PC-3 (cell line): ENCODE measurements at regions not wholly inside any gene's neighbourhood (a gene's known extent, or its start where the extent isn't known, plus 50 kb on each side); places are given as distances from the start of the nearest gene placed in this dataset.

Source experiments
- ATAC-seq: fragments of 200-7000 bp; cut with Tn5 transposase; 2 replicates; pipeline ENCODE4 v1.9.1; 2020; ENCODE audit warnings: mild to moderate bottlenecking, moderate library complexity
- BruUV-seq: library from RNA; stranded (reverse); fragments of 400-500 nt; replicated peaks from 2 replicates; lab custom pipeline; 2021; lab: Mats Ljungman, UMichigan
- CTCF ChIA-PET: fragments of 300-600 bp; sonication (Branson Sonifier 250); formaldehyde crosslinking; loops from one replicate; lab custom pipeline; 2022; ENCODE audit warnings: antibody characterized with exemption; lab: Charles Lee
- POLR2A ChIA-PET: fragments of 300-600 bp; sonication (Branson Sonifier 250); formaldehyde crosslinking; loops from one replicate; lab custom pipeline; 2022; ENCODE audit warnings: antibody characterized with exemption; ENCODE audit not compliant: unreplicated experiment; lab: Charles Lee
- DNase-seq: peaks from one replicate; pipeline ENCODE4 v3.0.0-alpha.2; 2015
- H2AFZ ChIP-seq: fragments of 300-600 bp; sonication (generic); 2 replicates; pipeline ENCODE4 v1.6.0; 2016; ENCODE audit warnings: antibody characterized with exemption, low read length
- H3F3A ChIP-seq: fragments of 300-600 bp; sonication (generic); one replicate; pipeline ENCODE4 v1.6.0; 2017; ENCODE audit warnings: antibody characterized with exemption, low read length, control low read depth, mild to moderate bottlenecking; ENCODE audit not compliant: unreplicated experiment
- H3K27ac ChIP-seq: fragments of 300-600 bp; sonication (generic); 2 replicates; pipeline ENCODE4 v1.5.1; 2016; ENCODE audit warnings: mild to moderate bottlenecking, low read length
- H3K27me3 ChIP-seq: fragments of 300-600 bp; sonication (generic); 2 replicates; pipeline ENCODE4 v1.6.1; 2016; ENCODE audit warnings: low read length, mixed read lengths
- H3K36me3 ChIP-seq: fragments of 300-600 bp; sonication (generic); 2 replicates; pipeline ENCODE4 v1.6.1; 2016; ENCODE audit warnings: low read depth, mixed run types, low read length, mixed read lengths
- H3K4me1 ChIP-seq: fragments of 300-600 bp; sonication (generic); 2 replicates; pipeline ENCODE4 v1.5.1; 2016; ENCODE audit warnings: low read length; ENCODE audit not compliant: insufficient read depth
- H3K4me2 ChIP-seq: fragments of 300-600 bp; sonication (generic); 2 replicates; pipeline ENCODE4 v1.6.0; 2016; ENCODE audit warnings: low read length
- H3K4me3 ChIP-seq: fragments of 300-600 bp; sonication (generic); 2 replicates; pipeline ENCODE4 v1.5.1; 2016; ENCODE audit warnings: mild to moderate bottlenecking, low read length, mixed read lengths
- H3K79me2 ChIP-seq: fragments of 300-600 bp; sonication (generic); 2 replicates; pipeline ENCODE4 v1.6.1; 2017; ENCODE audit warnings: low read length, mixed read lengths
- H3K9ac ChIP-seq: fragments of 300-600 bp; sonication (generic); 2 replicates; pipeline ENCODE4 v1.6.0; 2016; ENCODE audit warnings: mild to moderate bottlenecking, low read length
- H3K9me2 ChIP-seq: fragments of 300-600 bp; sonication (generic); replicated peaks from 2 replicates; pipeline ENCODE4 v1.6.1; 2016; ENCODE audit warnings: mixed run types, low read length, mixed read lengths
- H3K9me3 ChIP-seq: fragments of 300-600 bp; sonication (generic); 2 replicates; pipeline ENCODE4 v1.6.1; 2016; ENCODE audit warnings: low read length, mixed read lengths
- H4K20me1 ChIP-seq: fragments of 300-600 bp; sonication (generic); 2 replicates; pipeline ENCODE4 v1.6.1; 2016; ENCODE audit warnings: low read length, mixed read lengths
- CTCF ChIP-seq: fragments of 300-600 bp; sonication (generic); conservative IDR thresholded peaks from 2 replicates; pipeline ENCODE4 v1.5.1; 2017; ENCODE audit warnings: antibody characterized with exemption, low read depth, mild to moderate bottlenecking, low read length
- EZH2 ChIP-seq: fragments of 300-600 bp; sonication (generic); IDR thresholded peaks from one replicate; pipeline ENCODE4 v1.6.1; 2017; ENCODE audit warnings: antibody characterized with exemption, mild to moderate bottlenecking, low read length; ENCODE audit not compliant: unreplicated experiment
- EZH2phosphoT487 ChIP-seq: fragments of 300-600 bp; sonication (generic); IDR thresholded peaks from 2 replicates; pipeline ENCODE4 v1.6.1; 2018; ENCODE audit warnings: mild to moderate bottlenecking, antibody characterized with exemption, low read length, borderline replicate concordance
- intact Hi-C: fragments of 100-400 bp; cut with micrococcal nuclease; formaldehyde crosslinking; loops from 2 replicates; pipeline ENCODE4 v1.9.0; 2023

- H3F3A ChIP-seq, result no peaks in the 10 kb centered on the region
- no peaks in the 10 kb centered on the region for H4K20me1 ChIP-seq
- no peaks in the 10 kb centered on the region for H3K9me2 ChIP-seq
- intact Hi-C loops, result no loop called here
- H3K36me3 ChIP-seq, result no peaks in the 10 kb centered on the region
- no peaks in the 10 kb centered on the region for H3K9me3 ChIP-seq
- H3K4me1 ChIP-seq, result no peaks in the 10 kb centered on the region
- no peak overlapping the region for H3K4me3 ChIP-seq
- DNase-seq (no peak), ATAC-seq (no peak)
- H3K27me3 ChIP-seq, result no peaks in the 10 kb centered on the region
- TF ChIP-seq EZH2phosphoT487 (no peak), EZH2 (no peak), CTCF (no peak)
- POLR2A ChIA-PET, result no interaction called here
- H3K9ac ChIP-seq, result no peak overlapping the region
- no TSS peak for BruUV-seq
- no peaks in the 10 kb centered on the region for H3K79me2 ChIP-seq
- no peak overlapping the region for H2AFZ ChIP-seq
- no peak overlapping the region for H3K4me2 ChIP-seq
- CTCF ChIA-PET, result no interaction called here
- H3K27ac ChIP-seq, result no peak overlapping the region
Measured at GRCh38 chr22:27467711-27468110, 333.8 kb downstream of the MN1 start.

- Histone ChIP-seq H3K4me2 (no peak overlapping the region), H3K36me3 (no peaks in the 10 kb centered on the region), H3K9me3 (no peaks in the 10 kb centered on the region), H3K4me3 (no peak overlapping the region), H3K27me3 (no peaks in the 10 kb centered on the region), H2AFZ (no peak overlapping the region), H3K79me2 (no peaks in the 10 kb centered on the region), H3K27ac (no peak overlapping the region), H3K9ac (no peak overlapping the region), H4K20me1 (no peaks in the 10 kb centered on the region), H3K9me2 (no peaks in the 10 kb centered on the region), H3K4me1 (peaks cover 8% of the 10 kb centered on the region), H3F3A (no peaks in the 10 kb centered on the region)
- BruUV-seq, result no TSS peak
- ATAC-seq, result no peak
- CTCF ChIA-PET, result no interaction called here
- intact Hi-C loops, result no loop called here
- no peak for TF ChIP-seq CTCF
- TF ChIP-seq EZH2, result no peak
- TF ChIP-seq EZH2phosphoT487, result no peak
- POLR2A ChIA-PET, result no interaction called here
- no peak for DNase-seq
Measured at GRCh38 chr22:27468712-27469111, 332.8 kb downstream of the MN1 start.

GRCh38 chr22:27470169-27470772, 331.3 kb downstream of the MN1 start:
- ChIA-PET CTCF (no interaction called here), POLR2A (no interaction called here)
- no peak for DNase-seq
- no peaks in the 10 kb centered on the region for H4K20me1 ChIP-seq
- H3K9me3 ChIP-seq, result no peaks in the 10 kb centered on the region
- no TSS peak for BruUV-seq
- H3K9me2 ChIP-seq, result no peaks in the 10 kb centered on the region
- no peaks in the 10 kb centered on the region for H3K27me3 ChIP-seq
- H3K4me2 ChIP-seq, result no peak overlapping the region
- peaks cover 22% of the 10 kb centered on the region for H3K4me1 ChIP-seq
- peaks cover under 1% of the 10 kb centered on the region for H3F3A ChIP-seq
- TF ChIP-seq EZH2 (no peak), EZH2phosphoT487 (no peak), CTCF (no peak)
- no peak overlapping the region for H2AFZ ChIP-seq
- no peak overlapping the region for H3K4me3 ChIP-seq
- H3K36me3 ChIP-seq, result no peaks in the 10 kb centered on the region
- no peak overlapping the region for H3K27ac ChIP-seq
- intact Hi-C loops, result no loop called here
- H3K9ac ChIP-seq, result no peak overlapping the region
- ATAC-seq, result no peak
- H3K79me2 ChIP-seq, result no peaks in the 10 kb centered on the region
